HG03575 (cell line): ENCODE measurements at regions not wholly inside any gene's neighbourhood (a gene's known extent, or its start where the extent isn't known, plus 50 kb on each side); places are given as distances from the start of the nearest gene placed in this dataset.

Experiments used
- ATAC-seq: cut with Tn5 transposase; IDR thresholded peaks from one replicate; pipeline ENCODE4 v1.9.1; 2021; ENCODE audit not compliant: unreplicated experiment, insufficient number of reproducible peaks, low FRiP score; ENCODE audit errors: extremely low read depth

GRCh38 chr4:63558709-63559108, 850.5 kb downstream of the TECRL start:
- no peak for ATAC-seq

GRCh38 chr4:63556332-63556731, 852.9 kb downstream of the TECRL start:
- no peak for ATAC-seq

GRCh38 chr4:63553123-63553522, 856.1 kb downstream of the TECRL start:
- ATAC-seq = no peak

GRCh38 chr4:63541828-63542227, 867.4 kb downstream of the TECRL start:
- ATAC-seq = no peak

- ATAC-seq = no peak
Observed at GRCh38 chr4:63529581-63530337, 879.5 kb downstream of the TECRL start.

GRCh38 chr4:63528256-63528991, 880.8 kb downstream of the TECRL start:
- ATAC-seq = no peak

GRCh38 chr4:63526251-63526650, 883.0 kb downstream of the TECRL start:
- ATAC-seq = no peak

- no peak for ATAC-seq
Observed at GRCh38 chr4:63524764-63525163, 884.5 kb downstream of the TECRL start.

- ATAC-seq = no peak
Observed at GRCh38 chr4:63505714-63506460, 903.4 kb downstream of the TECRL start.

- no peak for ATAC-seq
Observed at GRCh38 chr4:63493265-63493664, 916.0 kb downstream of the TECRL start.

GRCh38 chr4:63492515-63492914, 916.7 kb downstream of the TECRL start:
- ATAC-seq = no peak

GRCh38 chr4:63464393-63464792, 944.9 kb downstream of the TECRL start:
- no peak for ATAC-seq

GRCh38 chr4:63460075-63460474, 949.2 kb downstream of the TECRL start:
- ATAC-seq = no peak

GRCh38 chr4:63459329-63459728, 949.9 kb downstream of the TECRL start:
- no peak for ATAC-seq

- ATAC-seq = no peak
Observed at GRCh38 chr4:63458010-63458409, 951.2 kb downstream of the TECRL start.

- no peak for ATAC-seq
Observed at GRCh38 chr4:63440236-63440635, 969.0 kb downstream of the TECRL start.

- no peak for ATAC-seq
Observed at GRCh38 chr4:63430105-63430504, 979.1 kb downstream of the TECRL start.

GRCh38 chr4:63396269-63396668, 1013.0 kb downstream of the TECRL start:
- ATAC-seq = no peak

- no peak for ATAC-seq
Observed at GRCh38 chr4:63393544-63393943, 1015.7 kb downstream of the TECRL start.
